HL-60 (cell line): ENCODE measurements at regions not wholly inside any gene's neighbourhood (a gene's known extent, or its start where the extent isn't known, plus 50 kb on each side); places are given as distances from the start of the nearest gene placed in this dataset.

ENCODE experiments used
- POLR2AphosphoS5 ChIP-seq: IDR thresholded peaks from 2 replicates; pipeline ENCODE4 v1.6.1; 2012; ENCODE audit warnings: low read depth
- TF ChIP-seq, protein P1 (sequence below): IDR thresholded peaks from one replicate; pipeline ENCODE4 v1.5.1; 2011; ENCODE audit warnings: low read length, control low read depth, inconsistent platforms; ENCODE audit not compliant: insufficient read depth
- TF ChIP-seq, protein P2 (sequence below): IDR thresholded peaks from 2 replicates; pipeline ENCODE4 v1.6.1; 2012; ENCODE audit warnings: low read depth; ENCODE audit not compliant: insufficient replicate concordance

DNA sequence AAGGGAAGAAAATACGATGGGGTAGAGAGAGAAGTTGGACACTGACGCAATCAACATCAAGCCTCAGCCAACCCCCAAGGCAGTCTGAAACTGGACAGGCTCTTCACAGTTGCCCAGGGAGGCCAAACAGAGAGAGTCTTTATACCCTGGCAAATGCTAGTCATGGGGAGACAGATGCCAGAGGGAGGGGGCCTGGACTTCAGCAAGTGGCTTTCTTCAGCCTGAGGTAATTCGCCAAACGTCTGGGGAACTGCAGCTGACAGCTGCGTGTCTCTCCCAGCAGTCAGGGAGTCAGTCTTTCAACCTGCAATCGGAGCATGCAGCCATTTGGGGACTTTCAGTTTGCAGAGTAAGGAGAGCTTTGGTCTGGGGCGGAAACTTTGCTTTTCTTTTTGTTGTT, 521.6 kb downstream of the TRIML1 start:
- TF ChIP-seq, protein P1, sequence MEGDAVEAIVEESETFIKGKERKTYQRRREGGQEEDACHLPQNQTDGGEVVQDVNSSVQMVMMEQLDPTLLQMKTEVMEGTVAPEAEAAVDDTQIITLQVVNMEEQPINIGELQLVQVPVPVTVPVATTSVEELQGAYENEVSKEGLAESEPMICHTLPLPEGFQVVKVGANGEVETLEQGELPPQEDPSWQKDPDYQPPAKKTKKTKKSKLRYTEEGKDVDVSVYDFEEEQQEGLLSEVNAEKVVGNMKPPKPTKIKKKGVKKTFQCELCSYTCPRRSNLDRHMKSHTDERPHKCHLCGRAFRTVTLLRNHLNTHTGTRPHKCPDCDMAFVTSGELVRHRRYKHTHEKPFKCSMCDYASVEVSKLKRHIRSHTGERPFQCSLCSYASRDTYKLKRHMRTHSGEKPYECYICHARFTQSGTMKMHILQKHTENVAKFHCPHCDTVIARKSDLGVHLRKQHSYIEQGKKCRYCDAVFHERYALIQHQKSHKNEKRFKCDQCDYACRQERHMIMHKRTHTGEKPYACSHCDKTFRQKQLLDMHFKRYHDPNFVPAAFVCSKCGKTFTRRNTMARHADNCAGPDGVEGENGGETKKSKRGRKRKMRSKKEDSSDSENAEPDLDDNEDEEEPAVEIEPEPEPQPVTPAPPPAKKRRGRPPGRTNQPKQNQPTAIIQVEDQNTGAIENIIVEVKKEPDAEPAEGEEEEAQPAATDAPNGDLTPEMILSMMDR: no peak
- TF ChIP-seq POLR2AphosphoS5: no peak
- TF ChIP-seq, protein P2, sequence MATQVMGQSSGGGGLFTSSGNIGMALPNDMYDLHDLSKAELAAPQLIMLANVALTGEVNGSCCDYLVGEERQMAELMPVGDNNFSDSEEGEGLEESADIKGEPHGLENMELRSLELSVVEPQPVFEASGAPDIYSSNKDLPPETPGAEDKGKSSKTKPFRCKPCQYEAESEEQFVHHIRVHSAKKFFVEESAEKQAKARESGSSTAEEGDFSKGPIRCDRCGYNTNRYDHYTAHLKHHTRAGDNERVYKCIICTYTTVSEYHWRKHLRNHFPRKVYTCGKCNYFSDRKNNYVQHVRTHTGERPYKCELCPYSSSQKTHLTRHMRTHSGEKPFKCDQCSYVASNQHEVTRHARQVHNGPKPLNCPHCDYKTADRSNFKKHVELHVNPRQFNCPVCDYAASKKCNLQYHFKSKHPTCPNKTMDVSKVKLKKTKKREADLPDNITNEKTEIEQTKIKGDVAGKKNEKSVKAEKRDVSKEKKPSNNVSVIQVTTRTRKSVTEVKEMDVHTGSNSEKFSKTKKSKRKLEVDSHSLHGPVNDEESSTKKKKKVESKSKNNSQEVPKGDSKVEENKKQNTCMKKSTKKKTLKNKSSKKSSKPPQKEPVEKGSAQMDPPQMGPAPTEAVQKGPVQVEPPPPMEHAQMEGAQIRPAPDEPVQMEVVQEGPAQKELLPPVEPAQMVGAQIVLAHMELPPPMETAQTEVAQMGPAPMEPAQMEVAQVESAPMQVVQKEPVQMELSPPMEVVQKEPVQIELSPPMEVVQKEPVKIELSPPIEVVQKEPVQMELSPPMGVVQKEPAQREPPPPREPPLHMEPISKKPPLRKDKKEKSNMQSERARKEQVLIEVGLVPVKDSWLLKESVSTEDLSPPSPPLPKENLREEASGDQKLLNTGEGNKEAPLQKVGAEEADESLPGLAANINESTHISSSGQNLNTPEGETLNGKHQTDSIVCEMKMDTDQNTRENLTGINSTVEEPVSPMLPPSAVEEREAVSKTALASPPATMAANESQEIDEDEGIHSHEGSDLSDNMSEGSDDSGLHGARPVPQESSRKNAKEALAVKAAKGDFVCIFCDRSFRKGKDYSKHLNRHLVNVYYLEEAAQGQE: no peak
